Stimulated activated CD4-positive, alpha-beta T cell treated with anti-CD3 and anti-CD28 coated beads, Interleukin-4, amount 100 ng/mL, for 1 hour (primary cell): ENCODE measurements at regions not wholly inside any gene's neighbourhood (a gene's known extent, or its start where the extent isn't known, plus 50 kb on each side); places are given as distances from the start of the nearest gene placed in this dataset.
"Not testable (repeated sequence)": the region's sequence is repeated elsewhere in the genome, so short reads cannot be mapped to it uniquely, and the experiment has no call there.

ENCODE experiments used
- DNase-seq: peaks from one replicate; pipeline ENCODE4 v3.0.0-alpha.2; 2020

DNA sequence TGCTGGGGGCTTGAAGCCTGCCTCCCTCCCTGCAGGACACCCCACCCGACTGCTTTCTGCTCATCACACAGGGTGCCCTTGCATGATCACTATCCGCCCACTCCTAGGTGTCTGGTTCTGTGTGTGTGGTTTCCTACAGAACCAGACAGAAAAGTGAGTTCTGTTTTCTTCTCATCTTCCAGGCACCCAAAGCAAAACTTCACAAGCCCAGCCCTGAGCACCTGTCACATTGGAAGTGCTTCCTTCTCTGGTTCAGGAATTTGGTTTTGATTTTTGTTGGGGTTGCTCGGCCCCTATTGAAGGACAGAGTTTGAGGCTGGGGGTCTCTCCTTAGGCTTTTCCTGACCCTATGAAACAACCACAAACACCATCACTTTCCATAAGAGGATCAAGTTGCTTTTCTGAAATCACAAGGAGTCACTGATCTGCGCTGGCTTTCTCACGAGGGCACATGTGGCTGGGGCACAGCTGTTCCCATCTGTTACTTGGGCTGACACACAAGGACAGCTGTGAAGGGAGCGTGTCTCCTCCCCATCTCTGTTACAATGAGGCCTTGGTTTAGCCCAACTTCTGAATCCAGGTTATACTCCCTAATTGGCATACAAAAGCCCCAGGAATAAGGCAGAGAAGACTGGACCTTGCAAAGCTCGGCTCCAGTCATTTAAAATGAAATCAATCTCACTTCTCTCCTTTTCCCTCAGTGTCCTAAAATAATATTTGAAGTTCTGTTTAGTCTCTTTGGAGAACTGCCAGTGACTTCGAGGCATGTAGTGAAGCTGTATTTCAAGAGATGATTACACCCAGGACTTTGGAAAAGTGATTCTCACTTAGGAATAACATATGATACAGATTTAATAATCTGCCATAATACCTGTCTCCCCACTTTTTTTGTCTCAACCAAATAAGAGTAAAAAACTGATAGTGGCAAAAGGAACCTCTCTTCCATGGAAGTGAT lies 213.1 kb upstream of the GAS1 start:
- DNase-seq: no peak

DNA sequence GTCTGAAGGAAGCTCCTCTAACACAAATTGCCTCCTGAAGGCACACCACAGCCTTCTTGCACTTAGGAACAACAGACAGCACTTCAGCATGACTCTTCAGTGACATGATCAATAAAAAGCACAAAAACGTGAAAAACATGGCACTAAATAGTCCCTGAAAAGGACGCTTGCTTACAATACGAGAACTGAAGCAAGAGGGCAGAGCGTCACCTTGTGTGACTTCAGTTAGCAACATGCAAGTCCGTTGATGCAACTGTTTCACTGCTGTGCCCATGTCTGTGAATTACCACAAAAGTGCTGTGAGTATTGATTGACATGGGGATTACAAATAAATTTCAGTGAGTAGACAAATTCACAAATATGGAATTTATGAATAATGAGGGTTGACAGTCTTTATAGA lies 219.9 kb upstream of the GAS1 start:
- DNase-seq: no peak

DNA sequence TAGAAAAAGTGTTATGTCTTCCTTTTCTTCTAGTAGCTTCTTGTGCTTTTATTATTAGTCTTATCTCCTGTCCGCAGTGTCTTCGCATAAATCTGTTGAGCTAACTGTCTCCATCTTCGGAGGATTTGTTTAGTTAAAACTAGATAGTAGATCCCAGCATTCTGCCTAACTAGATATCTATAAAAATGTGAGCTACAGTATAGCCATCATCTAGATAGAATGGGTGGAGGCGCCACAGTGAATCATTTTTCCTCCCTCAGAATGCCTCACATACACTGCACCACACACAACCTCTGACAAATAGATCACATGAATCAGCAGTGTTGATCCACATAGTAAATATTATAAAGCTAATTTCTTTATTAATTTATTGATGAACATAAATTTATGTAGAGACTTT lies 220.3 kb upstream of the GAS1 start:
- DNase-seq: no peak

DNA sequence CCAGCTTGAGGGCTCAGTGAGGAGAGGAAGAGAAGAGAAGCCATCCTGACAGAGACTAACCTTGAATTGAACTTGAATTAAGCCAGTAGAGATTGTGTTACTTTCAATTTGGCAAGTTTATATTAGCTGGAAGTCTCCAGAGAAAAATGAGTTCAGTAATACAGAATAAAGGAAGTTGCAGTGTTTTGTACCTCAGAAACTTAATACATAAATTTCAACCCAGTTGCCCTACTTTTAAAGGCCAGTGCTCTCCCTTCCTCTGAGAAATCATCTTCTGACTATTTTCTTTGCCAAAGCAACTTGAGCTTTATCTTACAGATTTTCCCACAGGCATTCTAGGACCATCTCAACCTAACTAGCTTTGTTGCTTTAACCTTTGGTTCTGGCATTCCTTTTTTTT lies 231.0 kb upstream of the GAS1 start:
- no peak for DNase-seq

DNA sequence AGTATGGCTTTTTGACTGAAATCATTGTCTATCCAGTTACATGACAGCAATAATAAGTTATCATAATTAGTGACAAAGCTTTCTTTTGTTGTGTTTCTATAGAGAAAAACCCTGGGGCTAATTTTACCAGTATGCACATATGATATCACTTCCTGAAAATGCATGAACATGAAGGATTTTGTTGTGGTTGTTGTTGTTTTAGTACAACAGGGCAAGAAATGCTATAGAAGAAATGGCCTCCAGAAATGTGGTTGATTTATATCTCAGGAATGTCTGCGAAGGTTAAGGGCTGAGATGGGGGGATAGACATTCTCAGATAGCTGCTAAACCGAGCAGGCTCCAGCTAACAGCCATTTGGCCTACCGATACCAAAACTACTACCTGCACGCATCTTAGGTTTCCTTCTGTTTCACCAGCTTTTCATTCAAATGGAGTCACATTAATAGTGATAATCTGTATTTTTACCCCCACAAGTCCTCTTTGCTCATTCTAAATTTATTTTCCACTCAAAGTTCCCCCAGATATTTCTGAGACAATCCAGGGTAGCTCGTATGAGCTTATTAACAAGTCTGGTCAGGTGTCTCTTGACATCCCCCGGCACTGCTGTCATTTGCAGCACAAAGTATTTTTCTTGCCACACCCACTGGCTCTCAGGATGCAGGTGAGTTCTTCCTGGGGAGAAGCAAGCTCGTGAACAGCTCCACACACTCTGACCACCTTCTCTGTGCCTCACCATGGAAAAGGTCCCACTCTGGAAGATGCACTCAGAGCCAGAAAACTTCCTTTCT lies 232.4 kb upstream of the GAS1 start:
- DNase-seq: no peak

DNA sequence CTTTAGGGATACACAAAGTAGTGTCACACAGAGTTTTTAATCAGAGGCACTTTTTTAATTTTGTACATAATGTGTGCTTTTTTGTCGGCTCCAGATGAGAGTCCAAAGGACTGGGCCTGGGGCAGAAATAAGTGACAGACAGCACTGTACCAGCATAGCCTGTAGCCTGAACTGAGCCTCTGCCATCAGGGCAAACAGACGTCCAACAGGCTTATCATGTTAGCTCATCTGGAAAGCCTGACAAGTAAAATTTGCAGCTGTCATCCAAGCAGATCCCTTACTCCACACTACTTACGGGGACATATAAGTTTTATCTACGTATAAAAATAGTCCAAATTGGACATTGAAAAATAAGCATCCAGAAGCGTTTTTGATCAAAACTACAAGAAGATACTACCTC lies 233.1 kb upstream of the GAS1 start:
- no peak for DNase-seq

DNA sequence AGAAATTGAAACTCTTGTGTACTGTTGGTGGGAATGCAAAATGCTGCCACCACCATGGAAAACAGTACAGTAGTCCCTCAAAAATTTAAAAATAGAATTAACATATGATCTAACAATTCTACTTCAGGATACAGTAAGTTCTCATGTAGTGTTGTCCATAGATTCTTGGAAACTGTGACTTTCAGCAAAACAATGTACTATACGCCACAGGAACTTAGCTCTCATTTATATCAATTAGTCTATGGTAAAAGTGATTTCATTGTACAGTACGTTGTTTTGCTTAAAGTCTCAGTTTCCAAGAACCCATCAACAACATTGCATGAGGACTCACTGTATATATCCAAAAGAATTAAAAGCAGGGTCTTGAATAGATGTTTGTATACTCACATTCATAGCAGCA lies 233.5 kb upstream of the GAS1 start:
- no peak for DNase-seq

DNA sequence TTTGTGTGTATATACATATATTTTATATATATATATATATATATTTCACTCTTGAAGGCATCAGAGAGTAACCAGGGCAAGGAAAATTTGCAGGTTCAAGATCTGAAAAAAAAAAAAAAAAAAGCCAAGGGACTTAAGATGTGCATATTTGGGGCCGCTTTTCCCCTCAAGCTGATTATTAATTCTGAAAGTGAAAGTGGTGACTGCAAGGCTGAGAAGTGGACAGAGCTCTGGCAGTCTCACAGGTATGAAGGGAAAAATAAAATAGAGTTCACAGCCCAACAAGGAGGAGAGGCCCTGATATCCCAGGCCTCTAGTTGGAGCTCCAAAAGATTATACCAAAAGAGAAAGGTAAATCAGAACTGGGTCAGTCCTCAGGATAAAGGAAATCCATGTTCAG lies 234.4 kb upstream of the GAS1 start:
- DNase-seq: no peak

DNA sequence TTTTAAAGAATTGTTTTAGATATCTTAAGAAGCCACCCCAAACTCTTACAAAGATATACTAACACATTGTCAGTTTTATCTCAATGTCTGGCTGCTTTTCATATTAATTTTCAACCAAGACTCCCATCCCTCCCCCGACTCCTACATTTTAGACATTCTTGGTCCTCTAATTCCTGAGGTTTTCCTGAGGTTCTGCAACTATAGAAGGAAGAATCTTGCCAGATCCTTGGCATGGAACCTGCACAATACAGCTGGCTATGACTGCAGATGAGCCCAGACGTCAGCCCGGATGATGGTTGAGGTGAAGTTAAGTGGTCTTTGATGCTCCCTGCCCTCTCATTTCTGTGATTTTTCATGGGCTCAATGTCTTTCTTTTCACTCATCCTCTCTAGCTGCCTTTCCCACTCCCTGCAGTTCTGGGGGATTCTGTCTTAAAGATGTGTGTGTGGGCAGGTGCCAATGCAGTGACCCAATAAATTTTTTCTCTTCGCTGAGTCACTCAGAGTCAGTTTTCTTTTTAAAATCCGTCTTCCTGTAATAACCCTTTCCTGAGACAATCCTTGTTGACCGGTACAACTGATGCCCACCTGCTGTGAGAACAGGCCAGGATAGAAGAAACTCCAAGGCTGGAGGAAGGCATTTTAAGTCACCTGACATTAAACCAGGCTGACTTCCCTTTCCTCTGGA lies 237.8 kb upstream of the GAS1 start:
- no peak for DNase-seq

DNA sequence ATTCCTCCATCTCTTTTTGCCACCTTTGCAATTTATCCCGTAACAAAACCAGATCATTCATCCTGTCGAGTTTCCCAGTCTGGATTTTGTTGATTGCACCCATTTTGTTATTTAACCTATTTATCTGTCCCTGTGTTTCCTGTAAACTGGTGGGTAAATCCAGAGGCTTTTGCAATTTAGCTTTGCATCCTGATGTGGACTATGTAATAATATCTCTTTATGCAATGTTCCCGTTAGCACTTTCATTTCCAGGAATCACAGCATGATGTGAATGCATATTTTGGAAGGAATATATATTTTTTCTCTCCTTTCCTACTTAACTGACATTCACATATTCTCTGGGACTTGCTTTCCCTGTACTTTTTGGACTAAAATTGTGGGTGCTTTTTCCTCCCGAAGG lies 240.3 kb upstream of the GAS1 start:
- no peak for DNase-seq

DNA sequence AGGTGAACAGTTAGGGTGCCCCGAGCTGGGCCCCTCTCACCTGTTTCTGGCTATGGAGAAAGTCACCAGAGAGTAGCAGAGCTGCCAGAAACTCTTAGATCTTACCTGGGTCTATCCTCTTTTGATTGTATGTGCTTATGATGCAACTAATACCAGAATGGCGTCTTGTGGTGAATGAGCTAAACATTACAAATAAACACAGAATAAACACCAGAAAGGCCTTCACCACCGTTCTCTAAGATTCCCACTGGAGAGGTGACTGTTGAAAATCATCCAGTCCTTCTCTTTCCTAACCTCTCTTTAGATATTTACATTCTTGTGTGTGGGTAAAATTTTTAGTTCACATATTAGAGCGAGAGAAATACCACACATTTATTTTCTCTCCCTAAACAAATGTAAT lies 241.7 kb upstream of the GAS1 start:
- no peak for DNase-seq

DNA sequence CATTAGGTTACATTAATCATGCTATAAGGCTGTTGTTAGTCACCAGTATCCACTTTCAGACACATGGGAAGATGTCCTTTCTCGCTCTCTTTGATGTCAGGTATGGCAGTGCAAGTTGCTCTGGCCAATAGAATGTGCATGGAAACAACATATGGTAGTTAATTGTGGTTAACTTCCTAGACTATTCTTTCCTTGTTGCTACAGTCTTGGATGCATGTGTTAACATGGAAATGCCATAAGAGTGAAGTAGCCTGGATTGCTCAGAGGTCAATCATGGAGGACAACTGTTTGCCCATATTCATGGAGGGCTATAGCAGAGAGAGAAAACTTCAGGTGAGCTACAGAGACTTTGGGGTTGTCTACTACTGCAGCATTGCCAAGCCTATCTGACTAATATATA lies 245.8 kb upstream of the GAS1 start:
- no peak for DNase-seq

DNA sequence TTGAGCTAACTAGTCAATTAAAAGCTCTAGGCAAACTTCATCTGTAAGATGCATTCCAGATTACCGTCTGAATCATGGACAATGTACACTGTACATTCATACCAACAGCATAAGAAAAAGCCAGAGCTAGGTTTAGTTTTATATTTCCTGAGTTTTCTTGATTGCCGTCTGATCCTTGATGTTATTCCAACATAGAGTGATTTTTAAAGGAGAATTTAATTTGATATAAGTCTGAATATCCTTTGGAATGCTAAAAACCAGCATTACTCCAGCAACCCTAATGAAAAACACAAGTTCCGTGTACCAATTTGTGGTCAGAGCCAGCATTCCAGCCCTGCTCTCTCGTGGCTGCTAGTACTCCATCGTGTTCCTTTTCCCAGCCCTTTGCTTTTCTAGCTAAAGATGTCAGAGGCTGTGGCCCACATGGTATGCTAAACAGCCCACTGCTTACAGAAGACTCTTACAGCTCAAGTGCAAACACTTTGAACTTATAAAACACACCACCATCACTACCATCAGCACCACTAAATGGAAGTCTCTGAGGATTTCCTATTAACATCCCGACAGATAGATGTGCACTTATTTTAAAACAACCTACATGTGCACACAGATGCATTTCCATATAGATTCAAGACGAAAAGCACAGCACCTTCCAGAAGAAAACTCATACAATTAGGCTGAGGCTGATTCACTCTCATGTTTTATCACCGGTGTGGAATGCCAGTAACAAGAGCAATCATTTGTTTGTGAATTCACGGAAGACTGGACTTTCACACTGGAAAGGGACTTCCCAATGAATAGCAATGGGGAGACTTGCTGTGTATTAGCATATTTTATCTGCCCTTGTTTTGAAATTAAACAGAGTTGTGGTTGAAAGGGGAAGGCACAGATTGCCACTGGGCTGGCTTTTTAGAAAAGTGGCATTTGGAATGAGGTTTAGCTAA lies 246.9 kb upstream of the GAS1 start:
- no peak for DNase-seq

DNA sequence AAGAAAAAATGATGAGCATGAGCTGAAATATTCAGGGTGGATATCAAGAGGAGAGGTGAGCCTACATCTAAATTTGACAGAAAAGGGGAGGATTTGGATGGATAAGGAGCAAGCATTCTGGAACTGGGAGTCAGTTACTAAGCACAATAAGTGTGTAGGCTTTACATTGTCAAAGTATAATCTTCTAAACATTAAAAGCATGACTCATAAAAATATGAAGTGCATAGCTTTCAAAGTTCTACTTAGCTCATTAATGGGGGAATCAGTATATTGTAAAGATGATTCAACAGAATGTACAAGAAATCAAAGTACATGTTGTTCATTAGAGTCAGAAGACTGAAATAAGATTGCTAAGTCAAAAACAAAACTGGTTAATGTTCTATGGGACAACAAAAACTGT lies 248.0 kb upstream of the GAS1 start:
- DNase-seq: no peak

DNA sequence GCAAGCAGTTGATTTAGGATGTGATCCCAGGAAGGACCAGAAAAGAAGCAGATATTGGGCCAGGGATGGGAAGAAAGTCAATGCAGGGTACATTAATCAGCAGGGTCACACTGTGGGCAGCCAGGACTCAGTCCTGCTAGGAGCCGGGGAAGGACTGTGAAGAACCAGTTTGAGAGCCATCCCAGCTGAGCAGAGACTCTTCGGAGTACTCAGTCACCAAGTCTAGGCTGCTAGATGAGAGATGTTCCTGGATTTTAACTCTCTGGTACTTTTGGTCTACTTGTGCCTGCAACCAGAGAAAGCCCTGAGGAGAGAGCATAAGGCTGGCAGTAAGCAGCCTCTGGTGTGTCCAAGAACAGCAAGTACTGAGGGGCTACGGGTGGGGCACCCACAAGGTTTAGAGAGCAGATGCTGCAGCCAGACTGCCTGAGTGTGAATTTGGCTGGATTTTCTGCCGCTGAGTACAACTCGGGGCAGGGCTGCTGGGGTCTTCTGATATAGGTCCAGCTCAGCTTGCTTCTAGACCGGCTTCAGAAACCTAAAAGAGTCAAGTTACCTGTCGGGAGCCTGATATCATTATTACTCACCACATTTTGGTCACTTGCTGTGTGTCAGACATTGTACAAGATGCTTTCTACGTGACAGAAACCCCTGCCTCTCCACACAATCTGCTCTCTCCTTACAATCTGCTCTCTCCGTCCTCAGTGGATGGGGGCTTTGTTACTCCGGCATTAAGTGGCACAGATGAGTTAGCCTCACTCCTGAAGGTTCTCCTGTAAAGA lies 250.2 kb upstream of the GAS1 start:
- no peak for DNase-seq

DNA sequence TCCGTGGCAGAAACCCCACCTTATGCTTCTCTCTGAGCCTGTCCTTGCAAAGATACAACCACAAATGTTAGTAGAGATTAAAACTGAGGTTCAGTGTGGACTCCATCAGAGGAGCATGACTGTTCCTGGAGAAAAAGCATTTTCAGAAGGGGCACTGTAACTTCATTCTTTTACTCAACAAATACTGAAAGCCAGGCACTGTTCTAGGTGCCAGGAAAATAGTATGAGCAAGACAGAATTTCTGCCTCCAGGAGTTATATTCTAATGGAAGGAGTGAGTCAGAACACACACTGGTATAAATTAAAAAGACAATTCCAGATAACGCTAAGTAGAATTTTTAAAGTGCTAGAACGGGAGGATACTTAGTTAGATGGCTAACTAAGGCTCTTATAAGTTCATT lies 251.4 kb upstream of the GAS1 start:
- DNase-seq: no peak

DNA sequence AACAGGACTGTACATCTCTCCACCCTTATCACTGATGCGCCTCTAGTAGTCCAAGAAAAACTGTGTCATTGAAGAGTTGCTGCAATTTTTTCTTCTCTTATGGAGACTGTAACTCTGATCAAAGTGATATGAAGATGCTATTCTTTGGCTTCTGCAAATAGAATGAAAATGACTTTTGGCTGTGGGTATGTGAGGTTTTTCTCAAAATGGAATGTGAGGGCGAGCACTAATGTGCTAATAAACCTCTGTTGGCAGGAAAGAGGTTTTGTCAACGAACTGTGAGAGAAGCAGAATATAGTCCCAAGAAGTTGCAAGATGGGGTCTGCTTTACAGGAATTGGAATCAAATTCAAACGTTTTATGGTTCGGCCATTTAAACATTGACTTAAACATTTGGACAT lies 252.0 kb upstream of the GAS1 start:
- no peak for DNase-seq

DNA sequence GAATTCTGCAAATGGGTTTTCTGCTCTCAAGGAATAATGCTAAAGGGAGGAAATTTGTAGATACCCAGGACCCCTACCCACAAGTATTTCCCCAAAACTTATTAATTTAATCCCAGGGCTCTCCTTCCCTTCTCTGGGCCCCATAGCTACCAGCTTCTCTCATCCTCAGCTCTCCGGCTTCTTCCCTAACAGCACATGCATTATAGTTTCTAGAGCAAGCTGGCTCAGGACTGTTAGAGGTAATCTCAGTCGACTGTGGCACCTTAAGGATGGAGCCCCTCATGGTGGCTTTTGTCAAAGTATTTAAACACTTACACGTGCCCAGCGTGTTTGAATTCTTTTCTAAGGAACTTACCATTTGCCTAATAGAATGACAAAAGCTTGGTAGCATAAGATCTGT lies 252.5 kb upstream of the GAS1 start:
- DNase-seq: no peak

DNA sequence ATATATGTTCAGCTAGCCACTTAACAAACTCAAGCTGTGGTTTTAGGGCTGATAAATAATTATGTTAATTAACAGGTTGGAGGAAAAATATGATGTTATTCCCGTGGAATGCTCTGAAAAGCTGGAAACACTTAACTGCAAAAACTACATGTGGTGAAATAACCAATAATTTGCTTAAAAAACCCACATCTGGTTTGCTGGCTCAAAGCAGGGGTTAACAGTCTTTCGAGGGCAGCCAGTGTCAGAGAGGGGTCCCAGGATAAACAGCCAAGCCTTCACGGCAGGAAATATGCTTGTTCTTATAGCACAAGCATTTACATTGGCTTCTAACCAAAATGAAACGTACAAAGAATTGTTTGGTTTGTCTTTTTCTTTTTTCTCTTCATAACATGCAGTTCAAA lies 254.0 kb upstream of the GAS1 start:
- no peak for DNase-seq

DNA sequence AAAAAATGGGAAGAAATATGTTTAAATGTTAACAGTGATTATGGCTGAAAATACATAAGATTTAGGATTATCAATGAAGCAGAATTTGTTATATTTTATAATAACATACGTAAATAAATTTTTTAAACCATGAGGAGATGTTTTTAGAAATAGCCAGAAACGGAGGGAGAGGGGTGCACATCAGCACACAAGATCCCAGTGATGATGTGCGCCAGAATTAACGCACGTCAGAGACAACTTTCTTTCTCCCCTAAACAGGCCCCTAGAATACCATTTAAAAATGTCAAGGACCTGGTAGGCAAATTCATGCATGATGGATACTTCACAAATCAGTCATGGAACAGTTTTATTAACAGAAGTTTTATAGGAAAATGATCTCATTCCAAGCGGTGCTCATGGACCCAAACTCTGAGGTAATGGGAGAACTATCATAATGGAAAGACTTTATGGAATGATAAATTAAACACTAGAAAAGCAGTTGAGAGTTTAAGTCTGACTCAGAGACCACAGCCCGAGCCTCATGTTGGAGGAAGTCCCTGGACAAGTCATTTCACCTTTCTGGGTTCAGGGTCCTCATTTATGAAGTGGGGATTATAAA lies 258.9 kb upstream of the GAS1 start:
- no peak for DNase-seq

DNA sequence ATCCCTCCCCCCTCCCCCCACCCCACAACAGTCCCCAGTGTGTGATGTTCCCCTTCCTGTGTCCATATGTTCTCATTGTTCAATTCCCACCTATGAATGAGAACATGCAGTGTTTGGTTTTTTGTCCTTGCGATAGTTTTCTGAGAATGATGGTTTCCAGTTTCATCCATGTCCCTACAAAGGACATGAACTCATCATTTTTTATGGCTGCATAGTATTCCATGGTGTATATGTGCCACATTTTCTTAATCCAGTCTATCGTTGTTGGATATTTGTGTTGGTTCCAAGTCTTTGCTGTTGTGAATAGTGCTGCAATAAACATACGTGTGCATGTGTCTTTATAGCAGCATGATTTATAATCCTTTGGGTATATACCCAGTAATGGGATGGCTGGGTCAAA lies 263.4 kb upstream of the GAS1 start:
- not testable (repeated sequence) for DNase-seq
